Fibroblast of pulmonary artery (primary cell): ENCODE measurements at regions not wholly inside any gene's neighbourhood (a gene's known extent, or its start where the extent isn't known, plus 50 kb on each side); places are given as distances from the start of the nearest gene placed in this dataset.
"Not testable (repeated sequence)": the region's sequence is repeated elsewhere in the genome, so short reads cannot be mapped to it uniquely, and the experiment has no call there.

Experiments
- DNase-seq: peaks from one replicate; pipeline ENCODE4 v3.0.0-alpha.2; 2010; ENCODE audit warnings: low read depth
- H3K4me3 ChIP-seq: replicated peaks from 2 replicates; pipeline ENCODE4 v1.5.1; 2011; ENCODE audit warnings: low read depth, mild to moderate bottlenecking, control low read depth, low read length, moderate library complexity
- CTCF ChIP-seq: IDR thresholded peaks from 2 replicates; pipeline ENCODE4 v1.5.1; 2011; ENCODE audit warnings: mild to moderate bottlenecking, control low read depth, low read length, inconsistent platforms; ENCODE audit errors: missing control alignments

- DNase-seq = no peak
- TF ChIP-seq CTCF = no peak
- no peak overlapping the region for H3K4me3 ChIP-seq
Measured at GRCh38 chr2:144983107-144983506, 463.2 kb upstream of the ZEB2 start.

DNA sequence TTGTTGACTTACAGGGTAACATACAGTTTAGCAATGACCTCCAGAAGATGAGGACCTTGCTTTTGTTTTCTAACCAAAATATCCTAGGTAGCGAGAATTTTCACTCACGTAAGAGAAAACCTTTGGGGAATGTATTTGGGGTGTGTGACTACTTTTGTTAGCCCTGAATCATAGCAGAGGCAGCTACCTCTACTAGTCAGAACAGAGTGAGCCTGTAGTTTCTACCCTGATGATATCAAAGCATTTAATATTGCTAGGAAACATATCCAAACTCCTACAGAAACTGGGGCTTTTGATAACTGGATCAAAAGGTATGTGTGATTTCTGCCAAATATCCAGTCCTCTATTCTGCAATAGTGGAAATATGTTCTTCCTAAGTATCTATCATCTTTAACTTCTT is 462.6 kb upstream of the ZEB2 start:
- no peak for DNase-seq
- no peak overlapping the region for H3K4me3 ChIP-seq
- no peak for TF ChIP-seq CTCF

DNA sequence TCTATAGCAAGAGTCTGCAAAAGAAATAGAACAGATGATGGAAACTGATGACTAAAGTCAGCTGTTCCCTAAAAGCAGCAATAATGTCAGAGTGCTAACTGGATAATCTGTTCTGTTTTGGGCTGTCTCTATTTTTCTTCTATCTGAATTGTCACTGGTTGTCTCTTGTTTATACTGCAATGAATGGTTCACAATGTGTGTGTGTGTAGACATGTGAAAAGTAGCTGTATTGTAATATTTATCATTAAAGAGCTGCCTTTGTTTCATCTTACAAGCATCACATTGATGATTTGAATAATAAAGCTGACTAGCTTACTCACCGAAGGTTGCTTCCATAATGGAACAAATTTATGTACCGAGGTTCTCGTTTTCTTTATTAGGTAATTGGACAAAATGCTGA is 456.0 kb upstream of the ZEB2 start:
- no peak overlapping the region for H3K4me3 ChIP-seq
- DNase-seq = no peak
- no peak for TF ChIP-seq CTCF

DNA sequence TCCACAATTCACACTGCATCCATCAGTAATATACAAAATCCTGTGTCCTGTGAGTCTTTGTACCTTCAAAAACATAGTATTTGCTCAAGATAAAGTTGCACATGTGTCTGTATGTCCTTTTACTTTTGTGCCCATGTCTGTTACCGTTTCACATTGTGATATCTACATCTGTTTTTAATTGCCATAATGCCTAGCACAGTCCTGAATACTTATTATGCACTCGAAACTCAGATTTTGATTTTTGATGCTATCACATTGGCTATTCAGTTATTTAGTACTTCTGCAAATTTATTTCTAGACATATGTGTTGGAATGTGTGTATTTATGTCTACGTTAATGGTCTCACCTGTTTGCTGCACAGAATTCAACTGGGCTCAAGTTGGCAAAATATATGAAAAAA is 452.8 kb upstream of the ZEB2 start:
- DNase-seq = no peak
- no peak for TF ChIP-seq CTCF
- no peak overlapping the region for H3K4me3 ChIP-seq

- DNase-seq = no peak
- H3K4me3 ChIP-seq = no peak overlapping the region
- TF ChIP-seq CTCF = no peak
Measured at GRCh38 chr2:144971786-144972335, 451.9 kb upstream of the ZEB2 start.

GRCh38 chr2:144970410-144970809 is 450.5 kb upstream of the ZEB2 start:
- not testable (repeated sequence) for DNase-seq, H3K4me3 ChIP-seq

GRCh38 chr2:144969564-144969963 is 449.6 kb upstream of the ZEB2 start:
- H3K4me3 ChIP-seq, DNase-seq: not testable (repeated sequence)

DNA sequence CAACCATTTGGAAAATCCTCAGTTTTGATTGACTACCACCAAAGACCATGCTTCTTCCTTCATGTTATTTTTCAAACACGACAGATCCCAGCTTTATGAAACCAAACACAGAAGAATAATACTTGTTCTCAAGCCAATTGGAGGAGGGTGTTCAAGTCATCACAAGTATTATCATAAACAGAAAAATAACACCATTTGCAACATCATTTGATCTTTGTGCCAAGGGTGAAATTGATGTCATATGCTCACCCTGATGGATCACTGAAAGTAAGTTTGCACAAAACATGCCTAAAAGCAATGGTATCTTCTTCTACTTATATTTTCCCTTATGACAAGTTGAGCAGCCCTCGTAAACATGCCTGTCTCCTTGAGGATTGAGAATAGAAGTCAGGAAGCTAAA is 448.0 kb upstream of the ZEB2 start:
- no peak overlapping the region for H3K4me3 ChIP-seq
- no peak for TF ChIP-seq CTCF
- DNase-seq = no peak
